ENCODE measurements at regions not wholly inside any gene's neighbourhood (a gene's known extent, or its start where the extent isn't known, plus 50 kb on each side); places are given as distances from the start of the nearest gene placed in this dataset.

GRCh38 chr12:84701041-84701440 is 211.6 kb downstream of the SLC6A15 start:
- Histone ChIP-seq H3K4ac (replicated peaks; ENCODE audit: insufficient read length, low read depth, low read length) (no peak overlapping the region), H2BK120ac (replicated peaks; ENCODE audit: low read depth, low read length) (no peak overlapping the region), H2AFZ (ENCODE audit: low read length) (no peak overlapping the region), H2BK12ac (ENCODE audit: low read depth, low read length) (no peak overlapping the region), H3K27me3 (replicated peaks in 1 of 4; ENCODE audit: control insufficient read depth in 3 of 4, extremely low read depth in 1 of 4, insufficient read depth in 3 of 4, low read length in 3 of 4) (no peaks in the 10 kb centered on the region), H3K4me3 (ENCODE audit: extremely low read depth in 1 of 4, insufficient read depth in 2 of 4, low read depth in 3 of 4, low read length in 4 of 4) (no peak overlapping the region), H3K4me2 (ENCODE audit: insufficient read depth in 1 of 2, low read depth in 2 of 2, low read length in 2 of 2) (no peak overlapping the region), H3K23me2 (ENCODE audit: low read depth, low read length) (no peaks in the 10 kb centered on the region; the same call in 1 of the 2 replicates), H2AK5ac (ENCODE audit: low read depth, low read length) (no peak overlapping the region), H4K91ac (replicated peaks; ENCODE audit: insufficient read length, low read length) (no peak overlapping the region), H2BK15ac (ENCODE audit: low read length) (no peak overlapping the region), H3K9ac (replicated peaks in 1 of 4; ENCODE audit: extremely low read depth in 1 of 4, low read depth in 3 of 4, low read length in 3 of 4) (no peak overlapping the region), H3K36me3 (ENCODE audit: control insufficient read depth in 2 of 4, insufficient read depth in 4 of 4, low read length in 3 of 4) (no peaks in the 10 kb centered on the region), H2BK5ac (ENCODE audit: low read depth, low read length) (no peak overlapping the region), H4K20me1 (replicated peaks in 1 of 2; ENCODE audit: control insufficient read depth in 1 of 2, insufficient read depth in 2 of 2, low read length in 2 of 2) (no peaks in the 10 kb centered on the region), H4K8ac (ENCODE audit: extremely low read depth, insufficient read depth, low read length) (no peak overlapping the region), H3K79me2 (ENCODE audit: control insufficient read depth in 1 of 2, insufficient read depth in 2 of 2, low read length in 2 of 2) (no peaks in the 10 kb centered on the region), H3K56ac (replicated peaks; ENCODE audit: insufficient read length, low read depth, low read length) (no peak overlapping the region), H2BK20ac (ENCODE audit: low read length) (no peak overlapping the region), H3K27ac (ENCODE audit: low read depth, low read length) (no peak overlapping the region), H3K14ac (ENCODE audit: insufficient read length) (no peak overlapping the region), H3K18ac (ENCODE audit: extremely low read depth, low read length) (no peak overlapping the region), H4K5ac (ENCODE audit: insufficient read length, low read depth, low read length) (no peak overlapping the region), H3K9me3 (ENCODE audit: insufficient read depth in 2 of 2, low read depth in 1 of 2, low read length in 1 of 2) (no peaks in the 10 kb centered on the region), H3K4me1 (replicated peaks in 1 of 4; ENCODE audit: control insufficient read depth in 3 of 4, insufficient read depth in 4 of 4, low read length in 3 of 4) (peaks cover 0 to 7% (median 0%) of the 10 kb centered on the region in 4 experiments; a peak in 2 of 7 replicates), H3K79me1 (ENCODE audit: low read depth, low read length) (no peaks in the 10 kb centered on the region), H3K23ac (ENCODE audit: insufficient read length) (no peak overlapping the region)
- WGBS, 2 experiments (ENCODE audit: extremely low coverage in 1 of 2, insufficient coverage in 1 of 2, insufficient read length in 1 of 2, insufficient replicate concordance in 2 of 2, low coverage in 1 of 2, low lambda C conversion rate in 2 of 2, missing lambda C conversion rate in 1 of 2) = 83% methylated on average over 3 of the region's 3 CpGs; no CpG with 5 or more reads in 1 of the 2 experiments
- DNase-seq (ENCODE audit: low read depth in 1 of 2, low spot score in 2 of 2) (no peak), FAIRE-seq (no peak)
- ChIA-PET POLR2A (ENCODE audit: partially characterized antibody) (no interaction called here), CTCF (ENCODE audit: partially characterized antibody) (interaction anchor here (1.0 to 1.4 kb wide), 3 partner anchors 9 to 23 kb away, joined by 3 to 5 read pairs (median 3); no protein-coding TSS in a partner anchor)
- TF ChIP-seq ASH2L (IDR thresholded peaks at IDR 0.05; ENCODE audit: low read length) = no peak
- TF ChIP-seq ZNF274 (IDR thresholded peaks at IDR 0.05; ENCODE audit: borderline replicate concordance, extremely low read depth, low read length) = no peak
- no peak for TF ChIP-seq CEBPB (IDR thresholded peaks at IDR 0.05; ENCODE audit: low read depth, low read length)

All from H1 (cell line).